ENCODE measurements at regions not wholly inside any gene's neighbourhood (a gene's known extent, or its start where the extent isn't known, plus 50 kb on each side); places are given as distances from the start of the nearest gene placed in this dataset.

DNA sequence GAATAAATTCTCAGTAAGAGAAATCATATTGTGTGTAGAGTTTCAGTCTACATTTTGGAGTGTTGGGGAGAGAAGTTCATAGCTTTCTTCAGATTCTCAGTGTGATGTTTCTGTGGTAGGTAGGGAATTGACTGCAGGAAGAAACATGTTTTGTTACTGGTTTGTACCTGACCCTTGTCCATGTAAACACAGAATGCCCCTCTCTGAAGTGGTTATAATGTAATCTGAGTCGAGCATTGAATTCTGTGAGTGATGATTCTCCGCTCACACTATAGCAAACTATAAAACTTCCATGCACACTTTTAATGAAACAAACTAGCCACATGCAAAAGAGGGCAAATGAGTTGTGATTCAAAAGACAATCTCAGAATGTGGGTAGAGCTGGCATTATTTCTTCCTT is 433.2 kb downstream of the USP25 start:
- TF ChIP-seq, protein P1, sequence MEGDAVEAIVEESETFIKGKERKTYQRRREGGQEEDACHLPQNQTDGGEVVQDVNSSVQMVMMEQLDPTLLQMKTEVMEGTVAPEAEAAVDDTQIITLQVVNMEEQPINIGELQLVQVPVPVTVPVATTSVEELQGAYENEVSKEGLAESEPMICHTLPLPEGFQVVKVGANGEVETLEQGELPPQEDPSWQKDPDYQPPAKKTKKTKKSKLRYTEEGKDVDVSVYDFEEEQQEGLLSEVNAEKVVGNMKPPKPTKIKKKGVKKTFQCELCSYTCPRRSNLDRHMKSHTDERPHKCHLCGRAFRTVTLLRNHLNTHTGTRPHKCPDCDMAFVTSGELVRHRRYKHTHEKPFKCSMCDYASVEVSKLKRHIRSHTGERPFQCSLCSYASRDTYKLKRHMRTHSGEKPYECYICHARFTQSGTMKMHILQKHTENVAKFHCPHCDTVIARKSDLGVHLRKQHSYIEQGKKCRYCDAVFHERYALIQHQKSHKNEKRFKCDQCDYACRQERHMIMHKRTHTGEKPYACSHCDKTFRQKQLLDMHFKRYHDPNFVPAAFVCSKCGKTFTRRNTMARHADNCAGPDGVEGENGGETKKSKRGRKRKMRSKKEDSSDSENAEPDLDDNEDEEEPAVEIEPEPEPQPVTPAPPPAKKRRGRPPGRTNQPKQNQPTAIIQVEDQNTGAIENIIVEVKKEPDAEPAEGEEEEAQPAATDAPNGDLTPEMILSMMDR (IDR thresholded peaks at IDR 0.05): no peak
- no peak for TF ChIP-seq POLR2A (IDR thresholded peaks at IDR 0.05)

Measured in heart left ventricle (tissue), 13 donors.